Right ventricle myocardium inferior (tissue), 1 donor: ENCODE measurements at regions not wholly inside any gene's neighbourhood (a gene's known extent, or its start where the extent isn't known, plus 50 kb on each side); places are given as distances from the start of the nearest gene placed in this dataset.

Experiments
- ATAC-seq: fragments of 200-7000 bp; cut with Tn5 transposase; one replicate; pipeline ENCODE4 v1.9.1; 2020; ENCODE audit warnings: mild to moderate bottlenecking, moderate library complexity
- DNase-seq: peaks from one replicate; pipeline ENCODE4 v3.0.0; 2021; ENCODE audit errors: missing footprints
- intact Hi-C: fragments of 100-400 bp; cut with DNase I; formaldehyde crosslinking; loops from one replicate; pipeline ENCODE4 v1.11.0; 2022
- donor health status: DM: no; HTN: yes; CAD: no; lungs with severe emphysema.

- no peak for ATAC-seq
- no peak for DNase-seq
- intact Hi-C loops = no loop called here
These were observed 97.9 kb upstream of the ZNF469 start for GRCh38 chr16:88284626-88285513.

DNA sequence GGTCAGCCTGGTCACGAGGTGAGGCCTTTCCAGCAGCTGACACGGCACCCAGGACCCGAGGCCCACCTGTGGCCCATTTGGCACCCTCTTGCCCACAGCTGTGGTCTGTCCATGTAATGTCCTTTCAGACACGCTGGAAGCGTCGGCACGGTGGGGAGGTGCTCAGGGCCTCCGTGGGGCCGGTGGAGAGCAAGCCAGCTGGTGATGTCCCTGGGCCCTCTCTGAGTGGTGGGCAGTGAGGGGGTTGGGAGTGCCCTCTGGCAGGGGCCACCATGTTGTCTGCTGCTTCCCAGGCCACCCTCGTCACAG lies 97.3 kb upstream of the ZNF469 start:
- ATAC-seq (no peak), DNase-seq (no peak)
- intact Hi-C loops = no loop called here

GRCh38 chr16:88286301-88286923 lies 96.3 kb upstream of the ZNF469 start:
- DNase-seq (no peak), ATAC-seq (no peak)
- intact Hi-C loops = no loop called here

DNA sequence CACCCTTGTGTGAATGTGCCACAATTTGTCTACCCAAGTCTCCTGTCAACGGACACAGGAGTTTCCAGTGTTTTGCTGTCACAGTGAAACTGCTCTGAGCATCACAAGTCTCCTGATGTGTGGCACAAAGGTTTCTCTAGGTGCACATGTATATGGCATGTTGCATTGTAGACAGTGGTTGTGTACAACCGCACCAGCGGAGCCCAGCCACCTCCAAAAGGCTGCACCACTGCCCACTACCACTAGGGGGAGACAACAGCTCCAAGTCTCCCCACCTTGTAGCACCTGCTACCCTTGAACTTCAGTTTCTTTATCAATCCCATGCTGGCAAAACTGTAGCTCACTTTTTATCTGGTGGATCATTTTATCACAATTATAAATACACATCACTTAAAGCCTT lies 95.5 kb upstream of the ZNF469 start:
- intact Hi-C loops = no loop called here
- DNase-seq (no peak), ATAC-seq (no peak)

GRCh38 chr16:88288303-88288702 lies 94.5 kb upstream of the ZNF469 start:
- intact Hi-C loops = no loop called here
- DNase-seq (no peak), ATAC-seq (no peak)

DNA sequence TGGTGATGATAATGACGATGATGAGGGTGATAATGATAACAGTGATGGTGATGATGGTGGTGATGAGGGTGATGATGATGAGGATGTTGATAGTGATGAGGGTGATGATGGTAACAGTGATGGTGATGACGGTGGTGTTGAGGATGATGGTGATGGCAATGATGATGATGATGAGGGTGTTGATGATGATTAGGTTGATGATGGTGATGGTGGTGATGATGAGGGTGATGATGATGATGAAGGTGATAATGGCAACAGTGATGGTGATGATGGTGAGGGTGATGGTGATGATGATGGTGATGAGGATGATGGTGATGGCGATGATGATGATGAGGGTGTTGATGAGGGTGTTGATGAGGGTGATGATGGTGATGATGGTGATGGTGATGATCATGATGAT lies 93.8 kb upstream of the ZNF469 start:
- no peak for DNase-seq
- no peak for ATAC-seq
- intact Hi-C loops = no loop called here

DNA sequence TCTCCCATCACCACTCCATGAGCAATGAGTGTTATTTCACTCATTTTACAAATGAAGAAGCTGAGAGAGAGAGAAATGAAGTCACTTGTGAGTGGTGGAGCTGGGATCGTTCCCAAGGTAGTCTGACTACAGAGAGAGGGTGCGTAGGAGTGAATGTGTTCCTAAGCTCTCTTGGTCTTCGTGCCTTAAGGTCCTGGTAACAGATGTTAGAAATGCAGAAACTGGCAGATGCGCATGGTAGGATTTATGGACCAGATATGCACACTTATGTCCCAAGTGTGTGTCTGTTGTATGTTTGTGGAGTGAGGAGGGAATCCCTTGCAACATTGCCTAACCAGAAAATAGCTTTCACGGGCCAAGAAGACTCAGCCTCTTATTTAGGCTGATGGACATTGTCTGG lies 93.2 kb upstream of the ZNF469 start:
- intact Hi-C loops = no loop called here

DNA sequence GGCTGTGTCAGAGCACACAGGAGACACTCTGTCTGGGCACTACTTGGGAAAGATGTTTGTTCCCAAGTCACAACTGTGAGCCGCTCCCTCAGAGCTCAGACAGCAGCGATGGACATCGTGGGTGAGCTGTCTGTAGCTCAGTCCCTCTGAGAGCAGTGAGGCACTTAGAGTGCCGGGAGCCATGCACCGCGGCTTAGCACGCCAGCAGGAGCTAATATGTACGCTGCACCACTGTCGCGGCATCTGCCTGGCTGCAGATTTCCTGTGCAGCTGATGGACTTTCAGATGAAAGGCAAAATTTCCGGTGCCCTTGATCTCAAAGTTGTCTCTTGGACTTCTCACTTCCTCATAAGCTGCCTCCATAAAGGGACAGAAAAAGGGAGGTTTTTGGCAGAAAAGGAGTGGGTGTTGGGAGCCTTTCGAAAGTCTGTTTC lies 92.8 kb upstream of the ZNF469 start:
- peak; percentile 20 for ATAC-seq
- no peak for DNase-seq
- intact Hi-C loops = no loop called here

More for the DNA sequence above, 93.2 kb upstream of the ZNF469 start:
- ATAC-seq = no peak
- no peak for DNase-seq

GRCh38 chr16:88290850-88291830 lies 91.6 kb upstream of the ZNF469 start:
- DNase-seq (no peak), ATAC-seq (no peak)
- intact Hi-C loops = no loop called here

DNA sequence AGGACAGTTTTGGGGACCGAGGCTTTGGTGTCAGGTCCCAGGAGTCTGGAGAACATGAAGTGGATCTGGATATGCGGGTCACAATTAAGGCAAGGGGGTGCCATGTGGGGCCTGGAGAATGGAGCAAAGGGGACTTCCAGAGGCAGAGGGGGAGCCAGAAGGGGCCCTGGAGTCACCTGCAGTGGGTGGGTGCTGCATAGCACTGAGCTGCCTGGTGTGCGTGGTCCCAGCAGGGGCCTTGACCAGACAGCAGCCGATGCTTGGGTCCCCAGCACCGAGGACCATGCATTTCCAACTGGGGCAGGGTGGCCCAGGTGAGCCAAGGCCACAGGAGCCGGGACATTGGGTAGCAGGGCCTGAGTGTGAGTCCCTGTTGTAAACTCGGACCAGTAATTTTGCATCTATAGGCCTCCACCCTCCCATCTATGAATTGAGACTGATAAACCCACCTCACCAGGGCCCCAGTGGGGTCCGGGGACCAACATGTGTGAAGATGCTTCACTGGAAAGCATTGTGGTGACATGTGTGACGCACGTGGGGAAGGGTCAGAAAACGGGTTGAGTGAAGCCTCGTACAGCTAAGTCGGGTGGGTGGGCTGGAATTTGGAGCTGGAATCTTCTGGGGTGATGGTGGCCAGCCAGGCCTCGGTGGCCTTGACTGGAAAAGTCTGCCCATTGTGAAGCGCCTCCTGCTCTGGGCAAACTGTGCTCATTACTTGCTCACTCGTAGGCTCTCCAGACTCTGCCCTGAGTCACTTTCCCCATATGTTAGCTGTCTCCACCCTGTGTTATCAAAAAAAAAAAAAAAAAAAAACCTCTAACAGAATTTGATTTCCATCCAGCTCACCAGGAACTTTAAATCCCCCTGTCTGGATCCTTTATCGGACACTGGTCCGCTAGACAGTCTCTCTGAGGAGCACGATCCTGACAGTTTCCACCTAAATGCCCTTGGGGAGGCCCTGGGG lies 90.5 kb upstream of the ZNF469 start:
- DNase-seq (no peak), ATAC-seq (no peak)
- intact Hi-C loops = no loop called here

DNA sequence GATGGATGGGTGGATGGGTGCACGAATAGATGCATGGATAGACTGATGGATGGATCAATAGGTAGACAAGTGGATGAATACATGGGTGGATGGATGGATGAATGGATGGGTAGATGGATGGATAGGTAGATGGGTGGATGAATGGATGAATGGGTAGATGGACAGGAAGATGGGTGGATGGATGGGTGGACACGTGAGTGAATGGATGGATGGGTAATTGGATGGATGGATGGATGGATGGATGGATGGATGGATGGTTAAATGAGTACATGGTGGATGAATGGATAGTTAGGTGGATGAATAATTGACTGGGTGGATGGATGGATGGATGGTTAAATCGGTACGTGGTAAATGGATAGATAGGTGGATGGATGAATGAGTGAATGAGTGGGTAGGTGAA lies 89.7 kb upstream of the ZNF469 start:
- ATAC-seq (no peak), DNase-seq (no peak)
- intact Hi-C loops = no loop called here

- no peak for DNase-seq
- intact Hi-C loops = no loop called here
- no peak for ATAC-seq
These were observed 86.9 kb upstream of the ZNF469 start for GRCh38 chr16:88295671-88296436.

DNA sequence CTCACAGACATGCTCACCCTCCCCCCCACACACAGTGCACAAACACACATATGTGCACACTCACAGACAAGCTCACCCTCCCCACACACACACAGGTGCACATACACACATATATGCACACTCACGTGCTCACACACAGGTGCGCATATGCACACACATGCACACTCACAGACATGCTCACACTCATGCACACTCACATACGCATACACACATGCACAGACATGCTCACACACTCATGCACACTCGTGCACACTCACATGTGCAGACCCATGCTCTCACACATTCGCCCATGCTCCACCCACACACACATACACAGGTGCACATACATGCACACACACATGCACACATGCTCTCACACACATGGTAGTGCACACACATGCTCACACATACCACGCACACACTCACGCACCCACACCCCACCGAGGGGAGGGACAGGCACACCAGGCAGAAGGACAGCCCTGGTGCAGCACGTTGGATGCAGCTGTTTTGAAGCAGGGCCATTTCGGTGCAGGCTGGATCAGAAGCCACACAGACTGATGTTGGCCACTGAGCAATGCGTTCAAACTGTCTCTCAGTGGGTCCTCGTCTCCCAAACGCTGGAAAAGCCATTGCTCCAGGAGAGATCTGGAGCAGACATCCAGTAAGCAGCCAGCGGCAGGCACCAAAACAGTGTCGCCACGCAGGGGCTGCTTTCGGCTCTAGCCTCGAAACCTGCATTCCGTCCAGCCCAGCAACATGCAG lies 86.2 kb upstream of the ZNF469 start:
- DNase-seq = peak; percentile 43
- no peak for ATAC-seq
- intact Hi-C loops = no loop called here

DNA sequence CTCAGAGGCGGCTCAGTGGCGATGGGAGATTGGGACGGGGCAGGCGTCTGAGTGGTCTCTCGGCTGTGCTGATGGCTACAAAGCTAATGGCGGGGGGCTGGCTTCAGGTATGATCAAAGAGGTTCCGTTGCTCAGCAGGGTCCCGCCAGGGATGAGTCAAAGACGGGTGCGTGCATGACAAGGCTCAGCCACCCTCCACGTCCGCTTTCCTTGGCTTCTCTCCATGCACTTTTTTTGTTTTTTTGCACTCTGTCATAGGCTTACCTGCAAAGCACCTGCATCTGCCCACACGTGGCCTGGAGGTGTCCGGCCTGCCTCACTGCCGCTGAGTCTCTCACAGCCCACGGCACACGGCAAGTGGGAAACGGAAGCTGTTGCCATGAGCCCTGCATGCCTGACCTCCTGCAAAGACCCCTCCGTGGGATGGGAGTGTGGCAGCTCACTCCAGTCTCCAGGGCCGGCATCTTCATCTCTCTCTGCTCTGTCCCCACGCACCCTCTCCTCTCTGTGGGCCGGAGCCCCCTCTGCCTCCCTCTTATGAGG lies 85.5 kb upstream of the ZNF469 start:
- DNase-seq = peak; percentile 49
- intact Hi-C loops = no loop called here
- no peak for ATAC-seq

DNA sequence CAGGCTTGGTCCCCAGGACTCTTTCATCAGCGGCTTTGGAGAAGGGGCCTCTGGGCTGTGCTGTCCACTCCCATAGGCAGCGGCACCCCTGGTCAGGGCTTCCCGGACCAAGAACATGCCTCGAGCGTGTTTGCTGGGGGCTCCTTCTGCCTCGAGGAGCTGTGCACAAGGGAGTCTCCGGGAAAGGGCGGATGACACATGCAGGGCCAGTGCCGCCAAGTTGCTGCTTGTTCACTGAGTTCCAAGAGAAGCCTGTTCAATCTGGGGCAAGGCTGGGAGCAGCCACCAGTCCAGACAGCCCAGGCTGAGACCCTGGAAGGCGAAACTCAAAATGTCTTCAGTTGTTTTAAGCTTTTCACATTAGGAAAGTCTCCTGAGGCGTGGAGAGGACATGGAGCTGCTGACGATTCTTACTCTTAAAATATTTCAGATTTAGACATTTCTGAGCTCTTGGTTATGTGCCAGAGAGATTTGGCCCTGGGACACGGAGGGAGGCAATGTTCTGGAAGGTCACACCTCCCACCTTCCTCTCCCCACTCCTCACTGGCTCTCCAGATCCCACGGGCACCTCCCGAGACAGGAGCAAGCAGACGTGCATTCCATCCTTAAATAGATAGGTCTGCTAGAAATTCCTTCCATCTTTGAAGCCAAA lies 84.5 kb upstream of the ZNF469 start:
- ATAC-seq (peak; percentile 41), DNase-seq (peak; percentile 57)
- intact Hi-C loops = no loop called here
